ENCODE measurements at regions not wholly inside any gene's neighbourhood (a gene's known extent, or its start where the extent isn't known, plus 50 kb on each side); places are given as distances from the start of the nearest gene placed in this dataset.
"Not testable (repeated sequence)": the region's sequence is repeated elsewhere in the genome, so short reads cannot be mapped to it uniquely, and the experiment has no call there.

DNA sequence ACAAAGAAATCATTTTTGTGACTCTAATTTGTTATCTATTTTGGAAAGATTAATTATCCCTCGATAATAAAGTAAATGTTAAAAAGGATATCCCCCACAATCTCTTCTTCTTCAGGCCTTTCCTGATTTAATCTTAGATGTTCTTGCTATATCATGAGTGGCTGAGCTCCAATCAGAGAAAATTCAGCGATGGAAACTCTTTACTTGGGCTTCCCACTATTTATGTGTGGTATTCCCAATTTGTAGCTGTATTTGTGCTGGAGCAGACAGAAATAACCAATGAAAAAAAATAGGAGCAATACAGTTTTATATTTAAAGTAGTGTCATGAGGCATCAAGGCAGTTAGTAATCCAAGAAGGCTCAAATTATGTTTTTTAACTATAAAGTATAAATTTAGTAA, 539.1 kb downstream of the PRKD1 start:
- WGBS (ENCODE audit: insufficient coverage), result no CpG with 5 or more reads among the region's 2 CpGs
- Histone ChIP-seq H3K36me3 (ENCODE audit: control insufficient read depth, insufficient read depth, low read length) (no peaks in the 10 kb centered on the region), H3K27ac (ENCODE audit: low read depth, low read length) (no peak overlapping the region), H3K9me3 (ENCODE audit: control insufficient read depth, insufficient read depth, low read length) (no peaks in the 10 kb centered on the region), H3K4me3 (ENCODE audit: low read depth, low read length) (no peak overlapping the region), H3K4me1 (ENCODE audit: control insufficient read depth, insufficient read depth, low read length) (no peaks in the 10 kb centered on the region), H3K27me3 (ENCODE audit: control insufficient read depth, insufficient read depth, low read length) (peaks cover 16% of the 10 kb centered on the region)
- DNase-seq (ENCODE audit: low read depth in 4 of 6, low spot score in 6 of 6), result peak in 1 of 6 donors; percentile 50

DNA sequence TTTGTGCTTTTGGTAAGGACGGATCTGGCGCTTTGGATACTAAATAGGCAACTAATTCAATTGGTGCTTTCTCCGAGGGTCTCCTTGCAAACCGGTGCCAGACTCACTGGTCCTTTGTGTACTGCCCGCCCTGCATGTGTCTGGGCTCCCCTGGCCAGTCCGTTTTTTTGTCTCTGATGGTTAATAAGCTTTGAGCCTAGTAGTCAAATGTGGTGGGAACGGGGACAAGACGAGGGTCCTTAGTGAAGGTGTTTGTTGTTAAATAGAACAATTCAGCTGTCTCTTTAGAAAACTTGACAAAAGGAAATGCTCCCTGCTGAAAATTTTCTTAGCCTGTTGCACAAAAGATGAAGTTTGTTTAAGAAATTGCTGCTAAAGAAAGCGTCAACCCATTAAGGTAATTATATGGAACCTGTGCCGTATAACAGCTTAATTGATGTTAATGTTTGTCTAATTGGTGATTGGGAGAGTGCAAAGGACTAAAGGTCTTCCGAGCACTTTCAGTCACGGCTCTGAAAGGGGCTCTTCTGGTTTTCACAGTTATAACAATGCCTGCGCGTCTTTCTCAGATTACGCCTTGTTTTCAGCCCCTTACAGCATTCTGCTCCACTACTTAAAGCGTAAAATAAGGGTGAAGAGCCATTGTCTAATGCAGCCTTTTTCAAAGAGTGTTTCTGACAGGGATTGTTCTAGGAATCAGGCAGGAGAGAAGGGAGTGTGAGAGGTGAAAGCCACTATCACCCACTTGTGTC, 537.4 kb downstream of the PRKD1 start:
- no peaks in the 10 kb centered on the region for H3K36me3 ChIP-seq (ENCODE audit: control insufficient read depth, insufficient read depth, low read length)
- H3K4me1 ChIP-seq (ENCODE audit: control insufficient read depth, insufficient read depth, low read length), result no peaks in the 10 kb centered on the region
- 8% methylated on average over 10 of the region's 16 CpGs for WGBS (ENCODE audit: insufficient coverage)
- H3K4me3 ChIP-seq (ENCODE audit: low read depth, low read length), result no peak overlapping the region
- no peak overlapping the region for H3K27ac ChIP-seq (ENCODE audit: low read depth, low read length)
- H3K27me3 ChIP-seq (ENCODE audit: control insufficient read depth, insufficient read depth, low read length), result peaks cover 16% of the 10 kb centered on the region
- peak in 4 of 6 donors; percentile 7 to 86 (median 38) for DNase-seq (ENCODE audit: low read depth in 4 of 6, low spot score in 6 of 6)
- H3K9me3 ChIP-seq (ENCODE audit: control insufficient read depth, insufficient read depth, low read length), result no peaks in the 10 kb centered on the region

GRCh38 chr14:29391231-29391630, 536.4 kb downstream of the PRKD1 start:
- DNase-seq (ENCODE audit: low read depth in 4 of 6, low spot score in 6 of 6), result peak in 1 of 6 donors; percentile 67
- H3K4me3 ChIP-seq (ENCODE audit: low read depth, low read length), result no peak overlapping the region
- no peaks in the 10 kb centered on the region for H3K4me1 ChIP-seq (ENCODE audit: control insufficient read depth, insufficient read depth, low read length)
- H3K36me3 ChIP-seq (ENCODE audit: control insufficient read depth, insufficient read depth, low read length), result no peaks in the 10 kb centered on the region
- WGBS (ENCODE audit: insufficient coverage), result no CpG with 5 or more reads among the region's 4 CpGs
- H3K27me3 ChIP-seq (ENCODE audit: control insufficient read depth, insufficient read depth, low read length), result peaks cover 16% of the 10 kb centered on the region
- H3K9me3 ChIP-seq (ENCODE audit: control insufficient read depth, insufficient read depth, low read length), result no peaks in the 10 kb centered on the region
- no peak overlapping the region for H3K27ac ChIP-seq (ENCODE audit: low read depth, low read length)

DNA sequence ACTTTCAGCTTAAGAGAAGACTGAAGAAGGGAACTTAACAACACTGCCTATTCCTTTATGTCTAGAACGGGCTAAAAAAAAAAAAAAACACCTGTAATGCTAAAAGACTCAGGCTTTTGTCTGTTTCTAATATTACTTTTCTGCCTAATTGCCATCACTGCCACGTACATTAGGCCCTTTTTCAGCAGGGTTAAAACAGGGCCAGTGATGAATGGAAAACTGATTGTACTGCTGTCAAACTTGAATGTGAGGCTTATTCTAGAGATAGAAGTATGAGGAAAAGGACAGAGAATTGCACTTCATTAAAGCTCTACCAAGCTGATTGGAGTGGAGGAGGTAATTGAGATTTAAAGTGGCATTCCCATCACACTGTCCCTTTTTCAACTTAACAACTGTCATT, 535.8 kb downstream of the PRKD1 start:
- peaks cover 16% of the 10 kb centered on the region for H3K27me3 ChIP-seq (ENCODE audit: control insufficient read depth, insufficient read depth, low read length)
- WGBS (ENCODE audit: insufficient coverage), result no CpG with 5 or more reads among the region's 2 CpGs
- no peak overlapping the region for H3K27ac ChIP-seq (ENCODE audit: low read depth, low read length)
- no peaks in the 10 kb centered on the region for H3K4me1 ChIP-seq (ENCODE audit: control insufficient read depth, insufficient read depth, low read length)
- DNase-seq (ENCODE audit: low read depth in 4 of 6, low spot score in 6 of 6), result no peak
- no peaks in the 10 kb centered on the region for H3K36me3 ChIP-seq (ENCODE audit: control insufficient read depth, insufficient read depth, low read length)
- H3K4me3 ChIP-seq (ENCODE audit: low read depth, low read length), result no peak overlapping the region
- H3K9me3 ChIP-seq (ENCODE audit: control insufficient read depth, insufficient read depth, low read length), result no peaks in the 10 kb centered on the region

DNA sequence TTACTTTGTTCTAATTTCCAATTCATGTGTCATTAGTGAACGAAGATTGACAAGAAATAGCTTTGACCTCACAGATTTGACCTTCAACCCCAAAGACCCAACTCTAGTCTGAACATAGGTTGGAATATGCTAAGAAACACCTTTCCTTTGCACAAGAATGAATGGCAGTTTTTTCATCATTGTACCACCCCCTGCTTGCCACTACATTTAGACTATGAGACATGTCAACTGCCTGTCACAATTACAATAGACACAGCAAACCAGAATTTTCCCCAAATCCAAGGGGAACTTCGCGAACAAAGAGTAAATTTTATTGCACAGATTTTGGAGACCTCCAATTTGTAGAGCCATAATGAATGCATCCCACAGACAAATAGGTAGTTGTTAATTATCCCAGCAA, 535.4 kb downstream of the PRKD1 start:
- Histone ChIP-seq H3K27ac (ENCODE audit: low read depth, low read length) (no peak overlapping the region), H3K4me1 (ENCODE audit: control insufficient read depth, insufficient read depth, low read length) (no peaks in the 10 kb centered on the region), H3K4me3 (ENCODE audit: low read depth, low read length) (no peak overlapping the region), H3K27me3 (ENCODE audit: control insufficient read depth, insufficient read depth, low read length) (peaks cover 16% of the 10 kb centered on the region), H3K36me3 (ENCODE audit: control insufficient read depth, insufficient read depth, low read length) (no peaks in the 10 kb centered on the region), H3K9me3 (ENCODE audit: control insufficient read depth, insufficient read depth, low read length) (no peaks in the 10 kb centered on the region)
- no CpG with 5 or more reads among the region's 3 CpGs for WGBS (ENCODE audit: insufficient coverage)
- no peak for DNase-seq (ENCODE audit: low read depth in 4 of 6, low spot score in 6 of 6)

GRCh38 chr14:29403091-29403490, 524.6 kb downstream of the PRKD1 start:
- Histone ChIP-seq H3K27ac (ENCODE audit: low read depth, low read length) (no peak overlapping the region), H3K4me3 (ENCODE audit: low read depth, low read length) (no peak overlapping the region), H3K9me3 (ENCODE audit: control insufficient read depth, insufficient read depth, low read length) (peaks cover 4% of the 10 kb centered on the region), H3K27me3 (ENCODE audit: control insufficient read depth, insufficient read depth, low read length) (no peaks in the 10 kb centered on the region), H3K36me3 (ENCODE audit: control insufficient read depth, insufficient read depth, low read length) (no peaks in the 10 kb centered on the region), H3K4me1 (ENCODE audit: control insufficient read depth, insufficient read depth, low read length) (no peaks in the 10 kb centered on the region)
- 63% methylated on average over 1 of the region's 2 CpGs for WGBS (ENCODE audit: insufficient coverage)
- DNase-seq (ENCODE audit: low read depth in 4 of 6, low spot score in 6 of 6), result no peak

GRCh38 chr14:29410581-29410980, 517.1 kb downstream of the PRKD1 start:
- Histone ChIP-seq H3K27me3 (ENCODE audit: control insufficient read depth, insufficient read depth, low read length) (no peaks in the 10 kb centered on the region), H3K4me3 (ENCODE audit: low read depth, low read length) (no peak overlapping the region), H3K36me3 (ENCODE audit: control insufficient read depth, insufficient read depth, low read length) (no peaks in the 10 kb centered on the region), H3K9me3 (ENCODE audit: control insufficient read depth, insufficient read depth, low read length) (peaks cover 4% of the 10 kb centered on the region), H3K4me1 (ENCODE audit: control insufficient read depth, insufficient read depth, low read length) (no peaks in the 10 kb centered on the region), H3K27ac (ENCODE audit: low read depth, low read length) (no peak overlapping the region)
- no peak for DNase-seq (ENCODE audit: low read depth in 4 of 6, low spot score in 6 of 6)
- WGBS (ENCODE audit: insufficient coverage), result no CpG with 5 or more reads among the region's 2 CpGs

DNA sequence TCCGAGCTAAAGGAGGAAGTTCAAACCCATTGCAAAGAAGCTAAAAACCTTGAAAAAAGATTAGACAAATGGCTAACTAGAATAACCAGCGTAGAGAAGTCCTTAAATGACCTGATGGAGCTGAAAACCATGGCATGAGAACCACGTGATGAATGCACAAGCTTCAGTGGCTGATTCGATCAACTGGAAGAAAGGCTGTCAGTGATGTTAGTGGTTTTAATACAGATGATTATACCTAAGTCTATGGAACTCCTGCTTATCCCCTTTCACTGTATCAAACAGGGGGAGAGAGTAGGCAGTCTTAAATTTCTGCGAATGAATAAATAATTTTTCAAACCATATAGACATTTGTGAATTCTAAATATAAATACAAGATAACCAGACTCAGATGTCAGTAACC, 512.7 kb downstream of the PRKD1 start:
- 86% methylated on average over 2 of the region's 5 CpGs for WGBS (ENCODE audit: insufficient coverage)
- H3K27ac ChIP-seq (ENCODE audit: low read depth, low read length); H3K9me3 ChIP-seq (ENCODE audit: control insufficient read depth, insufficient read depth, low read length): not testable (repeated sequence)

GRCh38 chr14:29419736-29420135, 507.9 kb downstream of the PRKD1 start:
- DNase-seq (ENCODE audit: low read depth in 4 of 6, low spot score in 6 of 6), result no peak
- H3K36me3 ChIP-seq (ENCODE audit: control insufficient read depth, insufficient read depth, low read length), result no peaks in the 10 kb centered on the region
- H3K9me3 ChIP-seq (ENCODE audit: control insufficient read depth, insufficient read depth, low read length), result no peaks in the 10 kb centered on the region
- H3K4me3 ChIP-seq (ENCODE audit: low read depth, low read length), result no peak overlapping the region
- 80% methylated on average over 1 of the region's 1 CpG for WGBS (ENCODE audit: insufficient coverage)
- H3K27ac ChIP-seq (ENCODE audit: low read depth, low read length), result no peak overlapping the region
- no peaks in the 10 kb centered on the region for H3K4me1 ChIP-seq (ENCODE audit: control insufficient read depth, insufficient read depth, low read length)
- H3K27me3 ChIP-seq (ENCODE audit: control insufficient read depth, insufficient read depth, low read length), result no peaks in the 10 kb centered on the region

More for the DNA sequence above, 512.7 kb downstream of the PRKD1 start:
- not testable (repeated sequence) for H3K4me3 ChIP-seq (ENCODE audit: low read depth, low read length); DNase-seq (ENCODE audit: low read depth in 4 of 6, low spot score in 6 of 6); H3K36me3 ChIP-seq (ENCODE audit: control insufficient read depth, insufficient read depth, low read length); H3K4me1 ChIP-seq (ENCODE audit: control insufficient read depth, insufficient read depth, low read length); H3K27me3 ChIP-seq (ENCODE audit: control insufficient read depth, insufficient read depth, low read length)

- Histone ChIP-seq H3K27ac (ENCODE audit: low read depth, low read length) (no peak overlapping the region), H3K4me3 (ENCODE audit: low read depth, low read length) (no peak overlapping the region), H3K4me1 (ENCODE audit: control insufficient read depth, insufficient read depth, low read length) (no peaks in the 10 kb centered on the region), H3K36me3 (ENCODE audit: control insufficient read depth, insufficient read depth, low read length) (no peaks in the 10 kb centered on the region), H3K9me3 (ENCODE audit: control insufficient read depth, insufficient read depth, low read length) (no peaks in the 10 kb centered on the region), H3K27me3 (ENCODE audit: control insufficient read depth, insufficient read depth, low read length) (no peaks in the 10 kb centered on the region)
- DNase-seq (ENCODE audit: low read depth in 4 of 6, low spot score in 6 of 6), result no peak
These were observed 506.4 kb downstream of the PRKD1 start for GRCh38 chr14:29421156-29421728.
